SK-N-SH (cell line): ENCODE measurements at regions not wholly inside any gene's neighbourhood (a gene's known extent, or its start where the extent isn't known, plus 50 kb on each side); places are given as distances from the start of the nearest gene placed in this dataset.

Experiments
- CTCF ChIA-PET: fragments of 300-600, 350-600 bp; formaldehyde crosslinking; extraction: SDS; loops from one replicate; lab custom pipeline; 2021; lab: Yijun Ruan, JAX
- POLR2A ChIA-PET: fragments of 350-600 bp; sonication (Branson Sonifier 250); formaldehyde crosslinking; extraction: SDS; loops from one replicate; lab custom pipeline; 2020; ENCODE audit warnings: antibody characterized with exemption, inconsistent platforms; lab: Yijun Ruan, JAX
- DNase-seq: peaks from one replicate; pipeline ENCODE4 v3.0.0; 2012
- H2AFZ ChIP-seq: fragments of 200-600 bp; sonication (generic); 2 replicates; pipeline ENCODE4 v1.8.1; 2016; ENCODE audit warnings: antibody characterized with exemption, mild to moderate bottlenecking, low read depth
- H3F3A ChIP-seq: fragments of 200-600 bp; sonication (generic); replicated peaks from 2 replicates; pipeline ENCODE3; 2016; ENCODE audit warnings: antibody characterized with exemption, mild to moderate bottlenecking; ENCODE audit not compliant: insufficient read depth
- H3K27ac ChIP-seq, 2 experiments: fragments of 200-500 bp in 1 of 2; fragments of 200-600 bp in 1 of 2; sonication (Bioruptor generic) in 1 of 2; sonication (generic), shearing (Covaris generic) in 1 of 2; 2 replicates each; pipeline versions ENCODE4 v1.5.1 to v1.6.1; 2014 to 2016; ENCODE audit warnings: low read depth in 2 of 2, inconsistent platforms in 1 of 2, low read length in 1 of 2, mild to moderate bottlenecking in 1 of 2, mixed read lengths in 1 of 2
- H3K27me3 ChIP-seq: fragments of 200-600 bp; sonication (generic), shearing (Covaris generic); 2 replicates; pipeline ENCODE4 v1.6.1; 2016; ENCODE audit warnings: mixed run types; ENCODE audit not compliant: insufficient read depth
- H3K36me3 ChIP-seq, 2 experiments: fragments of 200-500 bp in 1 of 2; fragments of 200-600 bp in 1 of 2; sonication (Bioruptor generic) in 1 of 2; sonication (generic) in 1 of 2; replicated peaks in 1 of 2; 2 replicates each; pipeline versions ENCODE3 to v1.5.1; 2014 to 2016; ENCODE audit warnings: low read length in 1 of 2, mild to moderate bottlenecking in 1 of 2; ENCODE audit not compliant: insufficient read depth in 2 of 2, control insufficient read depth in 1 of 2
- H3K4me1 ChIP-seq, 2 experiments: fragments of 200-500 bp in 1 of 2; fragments of 200-600 bp in 1 of 2; sonication (Bioruptor generic) in 1 of 2; sonication (generic), shearing (Covaris generic) in 1 of 2; 2 replicates each; pipeline versions ENCODE4 v1.5.1 to v1.6.1; 2014 to 2016; ENCODE audit warnings: low read depth in 1 of 2, low read length in 1 of 2, mixed run types in 1 of 2; ENCODE audit not compliant: insufficient read depth in 2 of 2, control insufficient read depth in 1 of 2
- H3K4me2 ChIP-seq: fragments of 200-600 bp; sonication (generic), shearing (Covaris generic); 2 replicates; pipeline ENCODE4 v1.6.1; 2017; ENCODE audit warnings: mixed run types
- H3K4me3 ChIP-seq, 2 experiments: fragments of 200-500 bp in 1 of 2; fragments of 200-600 bp in 1 of 2; sonication (Bioruptor generic) in 1 of 2; sonication (generic), shearing (Covaris generic) in 1 of 2; 2 replicates each; pipeline versions ENCODE4 v1.5.1 to v1.8.1; 2014 to 2016; ENCODE audit warnings: low read depth in 2 of 2, inconsistent platforms in 1 of 2, low read length in 1 of 2, mild to moderate bottlenecking in 1 of 2, mixed read lengths in 1 of 2, moderate library complexity in 1 of 2
- H3K79me2 ChIP-seq: fragments of 200-600 bp; sonication (generic); 2 replicates; pipeline ENCODE4 v1.8.1; 2017; ENCODE audit warnings: mild to moderate bottlenecking; ENCODE audit not compliant: insufficient read depth
- H3K9ac ChIP-seq: fragments of 200-600 bp; sonication (generic); 2 replicates; pipeline ENCODE4 v1.6.1; 2017; ENCODE audit warnings: mixed run types
- H3K9me2 ChIP-seq: fragments of 200-600 bp; sonication (generic); 2 replicates; pipeline ENCODE4 v1.6.1; 2017; ENCODE audit warnings: mixed run types
- H3K9me3 ChIP-seq: fragments of 200-600 bp; sonication (generic); 2 replicates; pipeline ENCODE4 v1.6.1; 2017; ENCODE audit warnings: mixed run types, mild to moderate bottlenecking, moderate library complexity
- H4K20me1 ChIP-seq: fragments of 200-600 bp; sonication (generic); 2 replicates; pipeline ENCODE4 v1.6.1; 2017; ENCODE audit warnings: mild to moderate bottlenecking, mixed run types; ENCODE audit not compliant: insufficient read depth
- CHD2 ChIP-seq: fragments of 150-350 bp; IDR thresholded peaks from 2 replicates; pipeline ENCODE4 v1.6.1; 2018; ENCODE audit warnings: low read length; ENCODE audit not compliant: partially characterized antibody
- ELF1 ChIP-seq: IDR thresholded peaks from 2 replicates; pipeline ENCODE4 v1.4.0; 2012
- FOXJ3 ChIP-seq: sonication (generic); formaldehyde crosslinking; IDR thresholded peaks from 2 replicates; pipeline ENCODE4 v1.5.1; 2020; ENCODE audit warnings: mild to moderate bottlenecking, missing genetic modification reagents
- GABPA ChIP-seq: IDR thresholded peaks from 2 replicates; pipeline ENCODE4 v1.4.0; 2012; ENCODE audit warnings: low read depth, mild to moderate bottlenecking
- GATA2 ChIP-seq: sonication (generic); formaldehyde crosslinking; IDR thresholded peaks from 2 replicates; pipeline ENCODE4 v1.5.0; 2020; ENCODE audit warnings: mild to moderate bottlenecking, missing genetic modification reagents
- IRF3 ChIP-seq: fragments of 150-350 bp; IDR thresholded peaks from 2 replicates; pipeline ENCODE4 v1.6.1; 2016; ENCODE audit warnings: mild to moderate bottlenecking, low read depth, low read length
- MAX ChIP-seq: IDR thresholded peaks from 2 replicates; pipeline ENCODE4 v1.4.0; 2012; ENCODE audit warnings: low read depth
- MXI1 ChIP-seq: IDR thresholded peaks from 2 replicates; pipeline ENCODE4 v1.6.1; 2012; ENCODE audit warnings: mild to moderate bottlenecking, low read depth, low read length, improper control_type of control experiment
- NRF1 ChIP-seq: IDR thresholded peaks from 2 replicates; pipeline ENCODE4 v1.6.1; 2012; ENCODE audit warnings: low read depth, mild to moderate bottlenecking, low read length
- RAD21 ChIP-seq: IDR thresholded peaks from 2 replicates; pipeline ENCODE4 v1.6.1; 2012; ENCODE audit warnings: mild to moderate bottlenecking, low read length
- RXRA ChIP-seq: IDR thresholded peaks from 2 replicates; pipeline ENCODE4 v1.4.0; 2012; ENCODE audit warnings: low read depth, mild to moderate bottlenecking, borderline replicate concordance
- ZBTB33 ChIP-seq: IDR thresholded peaks from 2 replicates; pipeline ENCODE4 v1.4.0; 2012; ENCODE audit warnings: low read depth, borderline replicate concordance
- WGBS: methylation state at CpG from one replicate; pipeline ENCODE4 v1.1.6; 2017; ENCODE audit warnings: low lambda C conversion rate; 5-methylcytosine and 5-hydroxymethylcytosine counted together

GRCh38 chr6:88342336-88342735, 176.2 kb upstream of the CNR1 start:
- POLR2A ChIA-PET, result no interaction called here
- no peaks in the 10 kb centered on the region for H3K4me1 ChIP-seq
- DNase-seq, result no peak
- H4K20me1 ChIP-seq, result no peaks in the 10 kb centered on the region
- no peaks in the 10 kb centered on the region for H3K79me2 ChIP-seq
- no peaks in the 10 kb centered on the region for H3K9me2 ChIP-seq
- no peaks in the 10 kb centered on the region for H3F3A ChIP-seq
- H3K9ac ChIP-seq, result no peak overlapping the region
- CTCF ChIA-PET, result no interaction called here
- H3K27me3 ChIP-seq, result no peaks in the 10 kb centered on the region
- no peaks in the 10 kb centered on the region for H3K9me3 ChIP-seq
- H3K4me2 ChIP-seq, result no peak overlapping the region
- no peak overlapping the region for H3K4me3 ChIP-seq
- H2AFZ ChIP-seq, result no peak overlapping the region
- H3K27ac ChIP-seq, result no peak overlapping the region
- H3K36me3 ChIP-seq, result no peaks in the 10 kb centered on the region
- TF ChIP-seq MAX, result no peak
- TF ChIP-seq NRF1, result no peak
- WGBS, result 51% methylated on average over 3 of the region's 3 CpGs

GRCh38 chr6:88339761-88340160, 173.6 kb upstream of the CNR1 start:
- H3K4me3 ChIP-seq, result no peak overlapping the region
- ChIA-PET CTCF (no interaction called here), POLR2A (no interaction called here)
- WGBS, result 2% methylated on average over 2 of the region's 2 CpGs
- H3K27me3 ChIP-seq, result no peaks in the 10 kb centered on the region
- DNase-seq, result no peak
- no peak overlapping the region for H2AFZ ChIP-seq
- no peaks in the 10 kb centered on the region for H3K9me3 ChIP-seq
- H3K4me1 ChIP-seq, result no peaks in the 10 kb centered on the region
- H3K9me2 ChIP-seq, result no peaks in the 10 kb centered on the region
- no peak overlapping the region for H3K27ac ChIP-seq
- H3K9ac ChIP-seq, result no peak overlapping the region
- H3K36me3 ChIP-seq, result no peaks in the 10 kb centered on the region
- H4K20me1 ChIP-seq, result no peaks in the 10 kb centered on the region
- H3K79me2 ChIP-seq, result no peaks in the 10 kb centered on the region
- no peak overlapping the region for H3K4me2 ChIP-seq
- no peak for TF ChIP-seq MXI1
- TF ChIP-seq RXRA, result no peak
- no peak for TF ChIP-seq GABPA
- no peak for TF ChIP-seq FOXJ3 (CRISPR knock-in tag)
- no peak for TF ChIP-seq ZBTB33
- TF ChIP-seq ELF1, result no peak
- no peak for TF ChIP-seq MAX
- no peak for TF ChIP-seq GATA2 (CRISPR knock-in tag)
- no peak for TF ChIP-seq RAD21
- TF ChIP-seq IRF3, result no peak
- TF ChIP-seq CHD2, result no peak
- no peaks in the 10 kb centered on the region for H3F3A ChIP-seq
